H9 (cell line): ENCODE measurements at regions not wholly inside any gene's neighbourhood (a gene's known extent, or its start where the extent isn't known, plus 50 kb on each side); places are given as distances from the start of the nearest gene placed in this dataset.

Experiments
- DNase-seq: peaks from one replicate; pipeline ENCODE4 v3.0.0-alpha.2; 2017
- H2AFZ ChIP-seq: one replicate; pipeline ENCODE4 v1.6.1; 2013; ENCODE audit warnings: mild to moderate bottlenecking, low read length, control low read depth, moderate library complexity
- H2AK5ac ChIP-seq: 2 replicates; pipeline ENCODE4 v1.6.1; 2013; ENCODE audit warnings: low read length, control low read depth, mixed read lengths; ENCODE audit not compliant: insufficient read length
- H2BK120ac ChIP-seq: one replicate; pipeline ENCODE4 v1.6.1; 2013; ENCODE audit warnings: low read depth, mild to moderate bottlenecking, low read length, control low read depth, inconsistent platforms; ENCODE audit not compliant: poor library complexity, severe bottlenecking
- H2BK12ac ChIP-seq: 2 replicates; pipeline ENCODE4 v1.6.1; 2013; ENCODE audit warnings: low read length, control low read depth, mixed read lengths, low read depth; ENCODE audit not compliant: insufficient read length
- H2BK15ac ChIP-seq: 2 replicates; pipeline ENCODE4 v1.6.1; 2013; ENCODE audit warnings: low read depth, low read length, control low read depth
- H2BK20ac ChIP-seq: one replicate; pipeline ENCODE4 v1.6.1; 2013; ENCODE audit warnings: low read depth, mild to moderate bottlenecking, low read length, control low read depth, inconsistent platforms; ENCODE audit not compliant: poor library complexity, severe bottlenecking
- H2BK5ac ChIP-seq: 2 replicates; pipeline ENCODE4 v1.6.1; 2013; ENCODE audit warnings: low read length, control low read depth, mixed read lengths; ENCODE audit not compliant: insufficient read length
- H3K14ac ChIP-seq: 2 replicates; pipeline ENCODE4 v1.6.1; 2013; ENCODE audit warnings: low read length, control low read depth; ENCODE audit not compliant: insufficient read depth
- H3K18ac ChIP-seq: 2 replicates; pipeline ENCODE4 v1.6.1; 2013; ENCODE audit warnings: low read depth, mild to moderate bottlenecking, mixed read lengths, low read length, control low read depth; ENCODE audit not compliant: insufficient read length
- H3K23ac ChIP-seq: 2 replicates; pipeline ENCODE4 v1.6.1; 2013; ENCODE audit warnings: low read length, control low read depth, mixed read lengths, low read depth; ENCODE audit not compliant: insufficient read length
- H3K23me2 ChIP-seq: 2 replicates; pipeline ENCODE4 v1.6.1; 2013; ENCODE audit warnings: low read depth, mild to moderate bottlenecking, mixed read lengths, low read length, control low read depth; ENCODE audit not compliant: insufficient read length, poor library complexity, severe bottlenecking
- H3K27ac ChIP-seq: 2 replicates; pipeline ENCODE4 v1.5.1; 2013; ENCODE audit warnings: low read length, control low read depth, mixed read lengths, low read depth; ENCODE audit not compliant: insufficient read length
- H3K27me3 ChIP-seq: 2 replicates; pipeline ENCODE4 v1.6.1; 2013; ENCODE audit warnings: low read length, control low read depth, inconsistent platforms; ENCODE audit not compliant: insufficient read depth
- H3K4ac ChIP-seq: 2 replicates; pipeline ENCODE4 v1.6.1; 2013; ENCODE audit warnings: low read depth, mild to moderate bottlenecking, control low read depth, inconsistent platforms, low read length, moderate library complexity
- H3K4me1 ChIP-seq: 2 replicates; pipeline ENCODE4 v1.6.1; 2013; ENCODE audit warnings: low read length, control low read depth, inconsistent platforms; ENCODE audit not compliant: insufficient read depth
- H3K4me2 ChIP-seq: 2 replicates; pipeline ENCODE4 v1.6.1; 2013; ENCODE audit warnings: low read length, control low read depth, mixed read lengths; ENCODE audit not compliant: insufficient read length, insufficient read depth
- H3K56ac ChIP-seq: 2 replicates; pipeline ENCODE4 v1.6.1; 2013; ENCODE audit warnings: low read depth, mild to moderate bottlenecking, mixed read lengths, low read length, control low read depth; ENCODE audit not compliant: insufficient read length
- H3K79me1 ChIP-seq: 2 replicates; pipeline ENCODE4 v1.6.1; 2013; ENCODE audit warnings: low read depth, mild to moderate bottlenecking, moderate library complexity, low read length, control low read depth, inconsistent platforms; ENCODE audit not compliant: insufficient read depth, poor library complexity, severe bottlenecking
- H3K79me2 ChIP-seq: 2 replicates; pipeline ENCODE4 v1.6.1; 2013; ENCODE audit warnings: low read length, control low read depth, inconsistent platforms; ENCODE audit not compliant: insufficient read depth
- H3K9ac ChIP-seq: 2 replicates; pipeline ENCODE4 v1.6.1; 2013; ENCODE audit warnings: low read length, control low read depth, mixed read lengths; ENCODE audit not compliant: insufficient read length; ENCODE audit errors: extremely low read depth
- H3K9me3 ChIP-seq: one replicate; pipeline ENCODE4 v1.6.1; 2013; ENCODE audit warnings: low read depth, low read length, inconsistent platforms; ENCODE audit not compliant: control insufficient read depth
- H3T11ph ChIP-seq: one replicate; pipeline ENCODE4 v1.6.1; 2013; ENCODE audit warnings: mild to moderate bottlenecking, low read length, control low read depth, inconsistent platforms
- H4K20me1 ChIP-seq: one replicate; pipeline ENCODE4 v1.6.1; 2013; ENCODE audit not compliant: control insufficient read depth, insufficient read length, insufficient read depth
- H4K5ac ChIP-seq: 2 replicates; pipeline ENCODE4 v1.6.1; 2013; ENCODE audit warnings: low read depth, mild to moderate bottlenecking, mixed read lengths, low read length, control low read depth; ENCODE audit not compliant: insufficient read length
- H4K8ac ChIP-seq: replicated peaks from 2 replicates; pipeline ENCODE4 v1.6.1; 2013; ENCODE audit warnings: low read length, control low read depth, mixed read lengths, low read depth; ENCODE audit not compliant: insufficient read length
- H4K91ac ChIP-seq: 2 replicates; pipeline ENCODE4 v1.6.1; 2013; ENCODE audit warnings: low read depth, mild to moderate bottlenecking, moderate library complexity, mixed read lengths, low read length, control low read depth; ENCODE audit not compliant: insufficient read length
- H3K27ac Mint-ChIP-seq, 3 experiments: 2 replicates in 2 of 3; 3 replicates in 1 of 3; pipeline ENCODE4 v1.8.0; 2020 to 2021; ENCODE audit warnings: mixed read lengths in 3 of 3, mild to moderate bottlenecking in 1 of 3, moderate library complexity in 1 of 3
- H3K27me3 Mint-ChIP-seq: 2 replicates; pipeline ENCODE4 v1.8.0; 2021; ENCODE audit warnings: low read depth, mild to moderate bottlenecking, moderate library complexity, mixed read lengths
- H3K36me3 Mint-ChIP-seq, 3 experiments: 2 replicates in 2 of 3; 3 replicates in 1 of 3; pipeline ENCODE4 v1.8.0; 2020 to 2021; ENCODE audit warnings: low read depth in 3 of 3, mixed read lengths in 3 of 3; ENCODE audit not compliant: insufficient read depth in 1 of 3
- H3K4me1 Mint-ChIP-seq, 2 experiments: 2 replicates each; pipeline ENCODE4 v1.8.0; 2020; ENCODE audit warnings: mixed read lengths in 2 of 2
- H3K4me3 Mint-ChIP-seq, 2 experiments: 2 replicates in 1 of 2; 3 replicates in 1 of 2; pipeline ENCODE4 v1.8.0; 2020 to 2021; ENCODE audit warnings: mild to moderate bottlenecking in 2 of 2, mixed read lengths in 2 of 2, moderate library complexity in 1 of 2
- H3K9me3 Mint-ChIP-seq, 2 experiments: 2 replicates in 1 of 2; 3 replicates in 1 of 2; pipeline ENCODE4 v1.8.0; 2020; ENCODE audit warnings: mild to moderate bottlenecking in 2 of 2, mixed read lengths in 2 of 2, moderate library complexity in 1 of 2
- WGBS: extraction: QIAGEN DNeasy Blood & Tissue Kit; methylation state at CpG from one replicate; pipeline ENCODE4 v1.1.7; 2013; ENCODE audit warnings: missing lambda C conversion rate, low lambda C conversion rate, mixed read lengths; ENCODE audit not compliant: insufficient read length; ENCODE audit errors: extremely low coverage; 5-methylcytosine and 5-hydroxymethylcytosine counted together
- TF ChIP-seq, protein P1 (sequence below): fragments of 200-600 bp; sonication (generic); conservative IDR thresholded peaks from 3 replicates; pipeline ENCODE4 v1.8.0; 2021; ENCODE audit warnings: antibody characterized with exemption, mild to moderate bottlenecking

GRCh38 chr4:136395212-136395722, 1137.0 kb downstream of the PCDH18 start:
- H3K27me3 ChIP-seq: no peaks in the 10 kb centered on the region
- H4K5ac ChIP-seq: no peak overlapping the region
- Mint-ChIP-seq H3K9me3 (peaks cover 0 to 4% of the 10 kb centered on the region in 2 experiments; a peak in 1 of 5 replicates), H3K4me3 (no peak overlapping the region), H3K27ac (no peak overlapping the region), H3K36me3 (peaks cover 0 to 4% (median 0%) of the 10 kb centered on the region in 3 experiments; a peak in 5 of 7 replicates), H3K4me1 (no peaks in the 10 kb centered on the region), H3K27me3 (no peaks in the 10 kb centered on the region)
- H3K9ac ChIP-seq: no peak overlapping the region
- H3K4ac ChIP-seq: no peak overlapping the region
- H3K4me2 ChIP-seq: no peak overlapping the region
- no peak overlapping the region for H2BK120ac ChIP-seq
- DNase-seq: peak; percentile 35
- H3K14ac ChIP-seq: no peak overlapping the region
- no peak overlapping the region for H2BK5ac ChIP-seq
- H2AFZ ChIP-seq: no peak overlapping the region
- no peak overlapping the region for H3K18ac ChIP-seq
- H4K20me1 ChIP-seq: no peaks in the 10 kb centered on the region
- no peak overlapping the region for H3K27ac ChIP-seq
- no peak overlapping the region for H3K56ac ChIP-seq
- H3K79me2 ChIP-seq: no peaks in the 10 kb centered on the region
- H4K91ac ChIP-seq: no peak overlapping the region
- TF ChIP-seq, protein P1, sequence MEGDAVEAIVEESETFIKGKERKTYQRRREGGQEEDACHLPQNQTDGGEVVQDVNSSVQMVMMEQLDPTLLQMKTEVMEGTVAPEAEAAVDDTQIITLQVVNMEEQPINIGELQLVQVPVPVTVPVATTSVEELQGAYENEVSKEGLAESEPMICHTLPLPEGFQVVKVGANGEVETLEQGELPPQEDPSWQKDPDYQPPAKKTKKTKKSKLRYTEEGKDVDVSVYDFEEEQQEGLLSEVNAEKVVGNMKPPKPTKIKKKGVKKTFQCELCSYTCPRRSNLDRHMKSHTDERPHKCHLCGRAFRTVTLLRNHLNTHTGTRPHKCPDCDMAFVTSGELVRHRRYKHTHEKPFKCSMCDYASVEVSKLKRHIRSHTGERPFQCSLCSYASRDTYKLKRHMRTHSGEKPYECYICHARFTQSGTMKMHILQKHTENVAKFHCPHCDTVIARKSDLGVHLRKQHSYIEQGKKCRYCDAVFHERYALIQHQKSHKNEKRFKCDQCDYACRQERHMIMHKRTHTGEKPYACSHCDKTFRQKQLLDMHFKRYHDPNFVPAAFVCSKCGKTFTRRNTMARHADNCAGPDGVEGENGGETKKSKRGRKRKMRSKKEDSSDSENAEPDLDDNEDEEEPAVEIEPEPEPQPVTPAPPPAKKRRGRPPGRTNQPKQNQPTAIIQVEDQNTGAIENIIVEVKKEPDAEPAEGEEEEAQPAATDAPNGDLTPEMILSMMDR: no peak
- H2AK5ac ChIP-seq: no peak overlapping the region
- no peaks in the 10 kb centered on the region for H3K79me1 ChIP-seq
- H2BK15ac ChIP-seq: no peak overlapping the region
- H3T11ph ChIP-seq: no peak overlapping the region
- H4K8ac ChIP-seq: no peak overlapping the region
- no peak overlapping the region for H2BK20ac ChIP-seq
- H3K23ac ChIP-seq: no peak overlapping the region
- no peaks in the 10 kb centered on the region for H3K4me1 ChIP-seq
- H3K9me3 ChIP-seq: no peaks in the 10 kb centered on the region
- H3K23me2 ChIP-seq: no peaks in the 10 kb centered on the region
- no peak overlapping the region for H2BK12ac ChIP-seq
- WGBS: no CpG with 5 or more reads among the region's 44 CpGs
